ENCODE measurements at regions not wholly inside any gene's neighbourhood (a gene's known extent, or its start where the extent isn't known, plus 50 kb on each side); places are given as distances from the start of the nearest gene placed in this dataset.

DNA sequence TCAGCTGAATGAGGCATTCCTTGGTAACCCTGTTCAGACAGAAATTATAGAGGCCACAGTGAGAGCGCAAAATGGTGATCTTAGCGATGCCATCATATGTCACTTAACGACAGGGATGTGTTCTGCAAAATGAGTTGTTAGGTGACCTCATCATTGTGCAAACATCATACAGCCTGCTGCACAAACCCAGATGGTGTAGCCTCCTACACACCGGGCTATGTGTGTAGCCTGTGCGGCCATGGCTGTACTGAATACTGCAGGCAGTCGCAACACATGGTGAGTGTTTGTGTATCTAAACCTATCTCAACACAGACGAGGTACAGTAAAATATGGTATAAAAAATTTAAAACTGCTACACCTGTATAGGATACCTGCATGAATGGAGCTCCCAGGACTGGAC, 234.1 kb upstream of the PMEPA1 start:
- TF ChIP-seq POLR2A (IDR thresholded peaks at IDR 0.05; ENCODE audit: low read depth, low read length): no peak
- TF ChIP-seq, protein P1, sequence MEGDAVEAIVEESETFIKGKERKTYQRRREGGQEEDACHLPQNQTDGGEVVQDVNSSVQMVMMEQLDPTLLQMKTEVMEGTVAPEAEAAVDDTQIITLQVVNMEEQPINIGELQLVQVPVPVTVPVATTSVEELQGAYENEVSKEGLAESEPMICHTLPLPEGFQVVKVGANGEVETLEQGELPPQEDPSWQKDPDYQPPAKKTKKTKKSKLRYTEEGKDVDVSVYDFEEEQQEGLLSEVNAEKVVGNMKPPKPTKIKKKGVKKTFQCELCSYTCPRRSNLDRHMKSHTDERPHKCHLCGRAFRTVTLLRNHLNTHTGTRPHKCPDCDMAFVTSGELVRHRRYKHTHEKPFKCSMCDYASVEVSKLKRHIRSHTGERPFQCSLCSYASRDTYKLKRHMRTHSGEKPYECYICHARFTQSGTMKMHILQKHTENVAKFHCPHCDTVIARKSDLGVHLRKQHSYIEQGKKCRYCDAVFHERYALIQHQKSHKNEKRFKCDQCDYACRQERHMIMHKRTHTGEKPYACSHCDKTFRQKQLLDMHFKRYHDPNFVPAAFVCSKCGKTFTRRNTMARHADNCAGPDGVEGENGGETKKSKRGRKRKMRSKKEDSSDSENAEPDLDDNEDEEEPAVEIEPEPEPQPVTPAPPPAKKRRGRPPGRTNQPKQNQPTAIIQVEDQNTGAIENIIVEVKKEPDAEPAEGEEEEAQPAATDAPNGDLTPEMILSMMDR (IDR thresholded peaks at IDR 0.05; ENCODE audit: extremely low read depth in 1 of 2, insufficient read depth in 1 of 2, low read depth in 1 of 2, low read length in 2 of 2): no peak
- TF ChIP-seq EZH2 (IDR thresholded peaks at IDR 0.05; ENCODE audit: borderline replicate concordance, low read depth, low read length, severe bottlenecking): no peak
- no peak for TF ChIP-seq POLR2AphosphoS5 (IDR thresholded peaks at IDR 0.05; ENCODE audit: insufficient read depth, low read depth, low read length)
- no peak for TF ChIP-seq MYC (IDR thresholded peaks at IDR 0.05; ENCODE audit: low read depth, low read length)
